Thoracic aorta (tissue), 2 donors: ENCODE measurements at regions not wholly inside any gene's neighbourhood (a gene's known extent, or its start where the extent isn't known, plus 50 kb on each side); places are given as distances from the start of the nearest gene placed in this dataset.

Experiments
- ATAC-seq: fragments of 150-250 bp; one replicate; pipeline ENCODE4 v1.8.0; 2017; ENCODE audit warnings: low read depth; ENCODE audit not compliant: insufficient number of reproducible peaks, low FRiP score
- DNase-seq: peaks from one replicate; pipeline ENCODE4 v3.0.0-alpha.2; 2020; ENCODE audit warnings: low spot score
- H3K27ac ChIP-seq, 2 donors: fragments of 200-600 bp; sonication (generic); 1 replicate in 1 of 2; 2 replicates in 1 of 2; pipeline ENCODE4 v1.5.1; 2016; ENCODE audit warnings: mild to moderate bottlenecking in 2 of 2, moderate library complexity in 2 of 2
- H3K27me3 ChIP-seq: fragments of 200-600 bp; sonication (generic); replicated peaks from 2 replicates; pipeline ENCODE4 v1.6.0; 2016; ENCODE audit warnings: mild to moderate bottlenecking; ENCODE audit not compliant: insufficient read depth
- H3K36me3 ChIP-seq: fragments of 200-600 bp; sonication (generic); one replicate; pipeline ENCODE4 v1.5.1; 2016
- H3K4me1 ChIP-seq, 2 donors: fragments of 200-600 bp; sonication (generic); 1 replicate in 1 of 2; 2 replicates in 1 of 2; pipeline versions ENCODE4 v1.5.1 to v1.6.0; 2016; ENCODE audit warnings: low read depth in 2 of 2, mild to moderate bottlenecking in 1 of 2; ENCODE audit not compliant: control insufficient read depth in 1 of 2
- H3K4me3 ChIP-seq: fragments of 200-600 bp; sonication (generic); 2 replicates; pipeline ENCODE4 v1.5.1; 2016; ENCODE audit warnings: mild to moderate bottlenecking
- H3K9me3 ChIP-seq: fragments of 200-600 bp; sonication (generic); 2 replicates; pipeline ENCODE4 v1.5.1; 2016
- CTCF ChIP-seq: fragments of 200-600 bp; sonication (generic); IDR thresholded peaks from one replicate; pipeline ENCODE4 v1.5.1; 2019; ENCODE audit warnings: antibody characterized with exemption

- ATAC-seq, result no peak
- TF ChIP-seq CTCF, result no peak
- no peaks in the 10 kb centered on the region for H3K27me3 ChIP-seq
- H3K36me3 ChIP-seq, result no peaks in the 10 kb centered on the region
- no peak for DNase-seq
- H3K9me3 ChIP-seq, result no peaks in the 10 kb centered on the region
- peaks cover 0 to 10% of the 10 kb centered on the region in 2 donors for H3K4me1 ChIP-seq
- H3K27ac ChIP-seq, result no peak overlapping the region
- no peak overlapping the region for H3K4me3 ChIP-seq
These were observed 517.5 kb downstream of the STK39 start for GRCh38 chr2:167729911-167730310.

GRCh38 chr2:167726788-167727187, 520.6 kb downstream of the STK39 start:
- no peak overlapping the region for H3K4me3 ChIP-seq
- H3K27ac ChIP-seq, result no peak overlapping the region
- DNase-seq (no peak), ATAC-seq (no peak)
- H3K27me3 ChIP-seq, result no peaks in the 10 kb centered on the region
- H3K9me3 ChIP-seq, result no peaks in the 10 kb centered on the region
- peaks cover 0 to 10% of the 10 kb centered on the region in 2 donors for H3K4me1 ChIP-seq
- no peaks in the 10 kb centered on the region for H3K36me3 ChIP-seq
- TF ChIP-seq CTCF, result no peak

- Histone ChIP-seq H3K27me3 (no peaks in the 10 kb centered on the region), H3K9me3 (no peaks in the 10 kb centered on the region), H3K27ac (no peak overlapping the region), H3K36me3 (no peaks in the 10 kb centered on the region), H3K4me1 (no peaks in the 10 kb centered on the region), H3K4me3 (no peak overlapping the region)
- DNase-seq (no peak), ATAC-seq (no peak)
- TF ChIP-seq CTCF, result no peak
These were observed 525.8 kb downstream of the STK39 start for GRCh38 chr2:167721593-167721992.

GRCh38 chr2:167719410-167719809, 528.0 kb downstream of the STK39 start:
- ATAC-seq (no peak), DNase-seq (no peak)
- no peaks in the 10 kb centered on the region for H3K27me3 ChIP-seq
- H3K4me3 ChIP-seq, result no peak overlapping the region
- H3K4me1 ChIP-seq, result no peaks in the 10 kb centered on the region
- H3K36me3 ChIP-seq, result no peaks in the 10 kb centered on the region
- no peak overlapping the region for H3K27ac ChIP-seq
- no peaks in the 10 kb centered on the region for H3K9me3 ChIP-seq
- no peak for TF ChIP-seq CTCF

GRCh38 chr2:167718560-167718959, 528.8 kb downstream of the STK39 start:
- no peak for DNase-seq
- TF ChIP-seq CTCF, result no peak
- H3K4me3 ChIP-seq, result no peak overlapping the region
- H3K36me3 ChIP-seq, result no peaks in the 10 kb centered on the region
- H3K9me3 ChIP-seq, result no peaks in the 10 kb centered on the region
- H3K4me1 ChIP-seq, result no peaks in the 10 kb centered on the region
- H3K27me3 ChIP-seq, result no peaks in the 10 kb centered on the region
- no peak overlapping the region for H3K27ac ChIP-seq
- no peak for ATAC-seq
